Keratinocyte (primary cell): ENCODE measurements at regions not wholly inside any gene's neighbourhood (a gene's known extent, or its start where the extent isn't known, plus 50 kb on each side); places are given as distances from the start of the nearest gene placed in this dataset.

Experiments
- CTCF ChIP-seq, 3 experiments: IDR thresholded peaks in 1 of 3; conservative IDR thresholded peaks in 1 of 3; optimal IDR thresholded peaks in 1 of 3; 2 replicates in 2 of 3; 3 replicates in 1 of 3; pipeline versions ENCODE3 to v1.5.1; 2011; ENCODE audit warnings: low read length in 3 of 3, mild to moderate bottlenecking in 3 of 3, moderate library complexity in 2 of 3, control low read depth in 1 of 3, inconsistent platforms in 1 of 3; ENCODE audit not compliant: insufficient read depth in 2 of 3; ENCODE audit errors: extremely low read depth in 1 of 3
- EZH2 ChIP-seq: IDR thresholded peaks from one replicate; pipeline ENCODE4 v1.6.1; 2012; ENCODE audit warnings: inconsistent platforms, mild to moderate bottlenecking, low read length, moderate library complexity

- TF ChIP-seq CTCF (optimal IDR thresholded peaks at IDR 0.05 in 1 of 3, IDR thresholded peaks at IDR 0.05 in 1 of 3, conservative IDR thresholded peaks at IDR 0.05 in 1 of 3; ENCODE audit: extremely low read depth in 1 of 3, insufficient read depth in 2 of 3, low read length in 3 of 3) = no peak
- TF ChIP-seq EZH2 = no peak
These were observed 54.1 kb upstream of the DIO3 start for GRCh38 chr14:101506926-101507835.
